ENCODE measurements at regions not wholly inside any gene's neighbourhood (a gene's known extent, or its start where the extent isn't known, plus 50 kb on each side); places are given as distances from the start of the nearest gene placed in this dataset.

GRCh38 chr6:170232186-170233002, 58.5 kb downstream of the DLL1 start:
- Histone ChIP-seq H3K9ac (ENCODE audit: insufficient read depth, low read length, poor library complexity, severe bottlenecking) (no peak overlapping the region), H4K20me1 (ENCODE audit: insufficient read depth, low read length) (no peaks in the 10 kb centered on the region), H3K9me3 (replicated peaks in 1 of 2; ENCODE audit: control insufficient read depth in 1 of 2, insufficient read depth in 1 of 2, low read length in 2 of 2) (no peaks in the 10 kb centered on the region), H3K4me1 (ENCODE audit: control insufficient read depth in 1 of 2, insufficient read depth in 2 of 2, low read length in 2 of 2) (no peaks in the 10 kb centered on the region), H3K27me3 (ENCODE audit: control insufficient read depth in 2 of 2, insufficient read depth in 2 of 2, low read length in 2 of 2) (no peaks in the 10 kb centered on the region), H2AFZ (ENCODE audit: insufficient read depth, low read depth, low read length, poor library complexity, severe bottlenecking) (no peak overlapping the region), H3K79me2 (ENCODE audit: insufficient read depth, low read length) (no peaks in the 10 kb centered on the region), H3K27ac (ENCODE audit: low read depth in 1 of 2, low read length in 2 of 2) (no peak overlapping the region), H3K4me2 (replicated peaks; ENCODE audit: extremely low read depth, low read length, poor library complexity, severe bottlenecking) (no peak overlapping the region), H3K36me3 (replicated peaks in 1 of 2; ENCODE audit: control insufficient read depth in 1 of 2, insufficient read depth in 2 of 2, low read length in 2 of 2) (no peaks in the 10 kb centered on the region), H3K4me3 (replicated peaks in 1 of 3; ENCODE audit: low read depth in 2 of 3, low read length in 3 of 3) (no peak overlapping the region)
- no peaks in the 10 kb centered on the region for H3K36me3 Mint-ChIP-seq
- TF ChIP-seq CTCF (IDR thresholded peaks at IDR 0.05), result no peak
- H3K4me3 Mint-ChIP-seq, result no peak overlapping the region
- WGBS (ENCODE audit: insufficient coverage), result 95% methylated on average over 15 of the region's 24 CpGs
- peaks cover 0 to 10% (median 8%) of the 10 kb centered on the region in 3 donors for H3K27me3 Mint-ChIP-seq (ENCODE audit: low read depth in 3 of 3)
- intact Hi-C loops (cut with micrococcal nuclease), result no loop called here
- peaks cover 0 to 8% (median 0%) of the 10 kb centered on the region in 7 donors for H3K9me3 Mint-ChIP-seq
- peaks cover 3% of the 10 kb centered on the region for H3K4me1 Mint-ChIP-seq
- DNase-seq, result no peak
- peak overlapping the region in 2 of 7 donors; percentile 27 to 57 for H3K27ac Mint-ChIP-seq

GRCh38 chr6:170231293-170232185, 59.3 kb downstream of the DLL1 start:
- Mint-ChIP-seq H3K9me3 (peaks cover 0 to 8% (median 0%) of the 10 kb centered on the region in 7 donors), H3K36me3 (no peaks in the 10 kb centered on the region), H3K4me3 (no peak overlapping the region), H3K27me3 (ENCODE audit: low read depth in 3 of 3) (peaks cover 0 to 10% (median 10%) of the 10 kb centered on the region in 3 donors), H3K27ac (peak overlapping the region in 2 of 7 donors; percentile 57 to 71), H3K4me1 (peaks cover 3% of the 10 kb centered on the region)
- Histone ChIP-seq H3K4me2 (replicated peaks; ENCODE audit: extremely low read depth, low read length, poor library complexity, severe bottlenecking) (no peak overlapping the region), H3K4me1 (ENCODE audit: control insufficient read depth in 1 of 2, insufficient read depth in 2 of 2, low read length in 2 of 2) (no peaks in the 10 kb centered on the region), H3K27me3 (ENCODE audit: control insufficient read depth in 2 of 2, insufficient read depth in 2 of 2, low read length in 2 of 2) (no peaks in the 10 kb centered on the region), H3K36me3 (replicated peaks in 1 of 2; ENCODE audit: control insufficient read depth in 1 of 2, insufficient read depth in 2 of 2, low read length in 2 of 2) (no peaks in the 10 kb centered on the region), H3K9ac (ENCODE audit: insufficient read depth, low read length, poor library complexity, severe bottlenecking) (no peak overlapping the region), H2AFZ (ENCODE audit: insufficient read depth, low read depth, low read length, poor library complexity, severe bottlenecking) (no peak overlapping the region), H3K4me3 (replicated peaks in 1 of 3; ENCODE audit: low read depth in 2 of 3, low read length in 3 of 3) (no peak overlapping the region), H3K9me3 (replicated peaks in 1 of 2; ENCODE audit: control insufficient read depth in 1 of 2, insufficient read depth in 1 of 2, low read length in 2 of 2) (no peaks in the 10 kb centered on the region), H3K27ac (ENCODE audit: low read depth in 1 of 2, low read length in 2 of 2) (no peak overlapping the region), H4K20me1 (ENCODE audit: insufficient read depth, low read length) (no peaks in the 10 kb centered on the region), H3K79me2 (ENCODE audit: insufficient read depth, low read length) (no peaks in the 10 kb centered on the region)
- intact Hi-C loops (cut with micrococcal nuclease), result no loop called here
- TF ChIP-seq CTCF (IDR thresholded peaks at IDR 0.05), result no peak
- no peak for DNase-seq
- 93% methylated on average over 18 of the region's 22 CpGs for WGBS (ENCODE audit: insufficient coverage)

All from CD14-positive monocyte (primary cell).